GM21367 (cell line): ENCODE measurements at regions not wholly inside any gene's neighbourhood (a gene's known extent, or its start where the extent isn't known, plus 50 kb on each side); places are given as distances from the start of the nearest gene placed in this dataset.

Source experiments
- ATAC-seq: cut with Tn5 transposase; IDR thresholded peaks from one replicate; pipeline ENCODE4 v1.9.1; 2021; ENCODE audit not compliant: unreplicated experiment

DNA sequence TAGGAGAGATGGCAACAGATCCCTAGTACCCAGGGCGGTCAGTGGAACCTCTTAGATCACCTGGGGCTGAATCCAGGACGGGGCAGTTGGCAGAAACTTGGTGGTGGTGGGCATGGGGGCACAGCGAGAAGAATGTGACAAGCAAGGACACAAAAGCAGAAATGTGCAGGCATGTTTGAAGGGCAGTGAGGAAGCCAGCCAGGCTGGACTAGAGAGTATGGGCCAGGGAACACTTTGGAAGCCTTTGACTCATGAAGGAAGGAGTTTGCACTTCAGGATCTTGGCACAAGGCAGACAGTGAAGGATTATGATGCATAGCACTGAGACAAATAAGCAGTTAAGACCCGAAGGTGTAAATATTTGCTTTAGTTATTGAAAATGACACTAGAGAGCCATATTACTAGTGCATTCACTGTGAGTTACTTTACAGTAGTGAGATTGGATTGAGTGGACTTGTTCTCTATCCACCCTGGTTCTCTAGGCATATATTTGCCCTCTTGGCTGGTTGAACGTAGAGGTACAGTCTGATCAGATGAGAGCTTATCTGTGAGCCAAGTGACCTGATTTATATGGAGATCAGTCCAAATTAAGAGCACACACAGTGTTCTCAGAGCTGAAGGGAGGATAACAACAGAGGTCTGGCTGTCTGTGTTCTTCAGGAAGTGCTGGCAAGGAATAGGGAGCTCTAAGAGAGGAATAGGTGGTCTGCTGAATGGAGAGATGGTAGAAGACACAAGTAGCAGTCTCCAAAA, 210.4 kb downstream of the SNX19 start:
- no peak for ATAC-seq

GRCh38 chr11:130706572-130706971, 209.7 kb downstream of the SNX19 start:
- ATAC-seq, result no peak

DNA sequence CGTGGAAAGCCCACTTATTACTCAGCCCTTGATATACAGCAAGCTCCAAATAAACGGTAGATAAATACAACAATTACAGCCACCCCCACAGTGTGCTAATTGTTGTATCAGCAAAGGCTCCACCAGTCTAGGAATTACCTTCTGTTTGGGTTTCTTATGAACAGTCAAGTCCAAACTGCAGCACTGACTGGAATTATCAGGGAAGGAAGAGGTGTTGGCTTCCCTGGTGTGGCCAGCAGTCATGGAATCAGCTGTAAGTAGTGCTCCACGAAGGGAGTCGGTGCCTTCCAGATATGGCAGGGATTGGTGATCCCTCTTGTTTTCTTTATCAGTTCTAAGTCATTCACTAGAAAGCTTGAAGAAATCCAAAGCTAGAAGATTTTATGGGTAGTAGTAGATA, 209.1 kb downstream of the SNX19 start:
- ATAC-seq, result no peak

GRCh38 chr11:130709531-130709930, 206.7 kb downstream of the SNX19 start:
- ATAC-seq, result no peak

DNA sequence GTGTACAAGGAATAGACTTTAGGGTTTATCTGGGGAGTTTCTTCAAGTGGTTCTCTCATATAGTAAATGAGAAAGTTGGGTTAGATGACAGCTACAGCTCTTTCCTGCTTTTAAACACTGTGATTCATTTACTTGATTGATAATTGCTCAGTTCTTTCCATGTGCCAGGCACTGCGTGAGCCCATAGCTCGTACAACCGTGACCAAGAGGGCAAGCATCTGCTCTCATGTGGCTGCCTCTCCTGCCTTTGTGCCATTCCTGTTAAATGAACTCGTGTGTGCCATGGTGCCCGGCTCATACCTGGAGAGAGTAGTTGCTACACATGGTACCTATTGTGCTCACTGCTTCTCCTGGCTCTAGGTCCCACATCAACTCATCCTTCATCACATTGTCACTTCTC, 206.3 kb downstream of the SNX19 start:
- no peak for ATAC-seq

- no peak for ATAC-seq
These were observed 205.7 kb downstream of the SNX19 start for GRCh38 chr11:130710497-130711012.

DNA sequence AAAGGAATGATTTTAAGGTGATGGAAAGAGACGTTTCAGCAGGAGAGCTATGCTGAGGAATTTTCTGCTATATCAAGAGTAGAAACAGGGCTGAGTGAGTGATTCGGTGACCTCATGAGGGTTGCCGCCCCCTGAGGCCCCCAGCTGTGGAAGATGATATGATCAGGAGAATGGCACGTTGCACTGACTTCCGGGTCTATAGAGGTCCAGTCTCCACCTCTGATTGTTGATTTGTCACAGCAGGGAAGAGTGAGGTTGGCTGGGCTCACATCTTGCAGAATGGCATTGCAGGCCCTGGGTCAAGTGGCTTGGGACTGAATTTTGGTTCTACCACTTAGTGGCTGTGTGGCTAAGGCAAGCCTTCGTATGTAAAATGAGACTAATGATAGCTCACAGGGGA, 205.1 kb downstream of the SNX19 start:
- no peak for ATAC-seq

DNA sequence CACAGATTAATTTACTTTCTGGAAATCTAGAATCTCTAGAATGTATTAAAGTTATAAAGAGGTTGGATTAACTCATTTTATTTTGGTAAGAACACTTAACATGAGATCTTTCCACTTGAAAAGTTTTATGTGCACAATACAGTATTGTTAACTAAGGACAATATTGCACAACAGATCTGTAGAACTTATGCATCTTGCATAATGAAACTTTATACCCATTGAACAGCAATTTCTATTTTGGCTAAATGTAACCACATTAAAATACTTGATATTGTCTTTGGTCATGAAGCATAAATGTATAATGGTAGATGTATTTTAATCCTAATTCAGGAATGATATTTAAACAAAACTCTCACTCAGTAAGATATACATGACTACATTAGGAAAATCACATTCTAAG, 203.8 kb downstream of the SNX19 start:
- ATAC-seq, result no peak

DNA sequence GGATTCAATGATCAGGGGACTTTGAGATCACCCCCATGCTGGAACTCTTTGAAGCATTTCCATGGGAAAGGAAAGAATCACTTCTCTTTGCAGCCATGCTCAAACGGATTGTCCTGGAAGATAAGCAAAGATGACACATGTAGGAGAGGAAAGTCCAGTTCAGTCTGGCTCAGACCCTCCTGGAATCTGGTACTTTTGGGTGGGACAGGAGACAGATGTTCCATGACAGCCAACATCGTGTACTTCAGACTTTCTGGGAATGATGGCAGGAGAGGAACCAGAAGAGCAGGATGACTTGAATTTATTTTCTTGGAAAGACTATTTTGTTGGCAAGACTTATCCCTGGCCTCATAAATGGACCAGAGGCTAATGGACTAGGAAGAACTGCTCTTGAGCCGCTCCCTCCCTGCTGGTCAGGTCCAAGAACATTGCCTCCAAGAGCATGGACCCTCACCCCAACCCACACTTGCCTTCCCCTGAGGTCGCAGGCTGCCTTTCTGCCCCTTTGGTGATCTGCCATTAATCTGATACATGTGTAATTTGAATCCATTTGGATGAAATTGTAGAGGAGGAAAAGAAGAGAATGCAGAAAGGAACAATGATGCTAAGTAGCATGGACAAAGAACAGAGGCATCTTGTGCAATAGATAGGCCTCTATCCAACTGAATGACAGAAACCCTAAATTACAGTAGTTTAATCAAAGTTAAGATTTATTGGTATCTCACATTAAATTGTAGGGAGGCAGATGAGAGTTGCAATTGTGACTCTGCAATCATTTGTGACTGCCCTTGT, 201.0 kb downstream of the SNX19 start:
- no peak for ATAC-seq

- ATAC-seq, result no peak
These were observed 200.4 kb downstream of the SNX19 start for GRCh38 chr11:130715877-130716220.

GRCh38 chr11:130718120-130718519, 198.2 kb downstream of the SNX19 start:
- no peak for ATAC-seq

- ATAC-seq, result no peak
These were observed 196.9 kb downstream of the SNX19 start for GRCh38 chr11:130719220-130719915.

GRCh38 chr11:130720232-130721022, 195.9 kb downstream of the SNX19 start:
- no peak for ATAC-seq

DNA sequence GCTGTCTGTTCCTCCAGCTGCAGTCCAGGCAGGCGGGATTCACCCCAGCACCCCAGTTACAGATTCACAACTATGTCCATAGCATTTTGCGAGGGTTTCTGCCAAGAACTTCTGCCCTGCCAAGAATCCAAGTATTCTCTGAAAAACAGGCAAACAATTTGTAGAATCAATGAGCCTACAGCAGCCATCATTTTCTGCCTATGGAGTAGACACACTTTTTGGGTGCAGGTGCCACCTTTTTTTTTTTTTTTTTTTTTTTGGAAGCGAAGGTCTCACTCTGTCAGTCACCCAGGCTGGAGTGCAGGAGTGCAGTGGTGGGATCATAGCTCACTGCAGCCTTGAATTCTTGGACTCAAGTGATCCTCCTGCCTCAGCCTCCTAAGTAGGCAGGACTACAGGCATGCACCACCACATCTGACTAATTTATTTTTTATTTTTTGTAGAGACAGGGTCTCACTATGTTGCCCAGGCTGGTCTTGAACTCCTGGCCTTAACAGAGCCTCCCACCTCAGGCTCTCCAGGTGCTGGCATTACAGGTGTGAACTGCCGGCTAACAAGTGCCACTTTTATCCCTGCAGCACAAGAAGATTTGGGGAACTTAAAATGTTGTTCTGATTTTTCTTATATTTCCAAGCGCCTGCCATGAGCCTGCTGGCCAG, 195.1 kb downstream of the SNX19 start:
- no peak for ATAC-seq

DNA sequence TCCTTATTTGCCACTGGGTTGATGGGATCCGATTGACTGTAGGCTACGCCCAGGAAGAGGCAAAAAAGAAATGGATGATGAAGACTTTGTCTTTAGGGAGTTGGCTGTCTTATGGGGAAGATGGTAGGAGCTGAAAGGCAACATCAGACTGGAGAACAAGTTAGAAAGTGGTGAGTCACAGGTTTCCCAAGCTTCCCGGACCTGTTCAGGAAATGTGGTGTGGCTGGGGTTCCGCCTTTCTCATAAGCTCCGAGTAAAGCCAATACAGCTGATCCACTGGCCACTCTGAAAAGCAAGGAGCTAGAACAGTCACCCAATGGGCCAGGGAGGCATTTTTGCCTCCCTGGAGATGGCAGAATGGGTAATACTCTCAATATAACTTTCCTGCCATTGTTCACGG, 194.5 kb downstream of the SNX19 start:
- ATAC-seq, result no peak

GRCh38 chr11:130722401-130722800, 193.9 kb downstream of the SNX19 start:
- no peak for ATAC-seq

DNA sequence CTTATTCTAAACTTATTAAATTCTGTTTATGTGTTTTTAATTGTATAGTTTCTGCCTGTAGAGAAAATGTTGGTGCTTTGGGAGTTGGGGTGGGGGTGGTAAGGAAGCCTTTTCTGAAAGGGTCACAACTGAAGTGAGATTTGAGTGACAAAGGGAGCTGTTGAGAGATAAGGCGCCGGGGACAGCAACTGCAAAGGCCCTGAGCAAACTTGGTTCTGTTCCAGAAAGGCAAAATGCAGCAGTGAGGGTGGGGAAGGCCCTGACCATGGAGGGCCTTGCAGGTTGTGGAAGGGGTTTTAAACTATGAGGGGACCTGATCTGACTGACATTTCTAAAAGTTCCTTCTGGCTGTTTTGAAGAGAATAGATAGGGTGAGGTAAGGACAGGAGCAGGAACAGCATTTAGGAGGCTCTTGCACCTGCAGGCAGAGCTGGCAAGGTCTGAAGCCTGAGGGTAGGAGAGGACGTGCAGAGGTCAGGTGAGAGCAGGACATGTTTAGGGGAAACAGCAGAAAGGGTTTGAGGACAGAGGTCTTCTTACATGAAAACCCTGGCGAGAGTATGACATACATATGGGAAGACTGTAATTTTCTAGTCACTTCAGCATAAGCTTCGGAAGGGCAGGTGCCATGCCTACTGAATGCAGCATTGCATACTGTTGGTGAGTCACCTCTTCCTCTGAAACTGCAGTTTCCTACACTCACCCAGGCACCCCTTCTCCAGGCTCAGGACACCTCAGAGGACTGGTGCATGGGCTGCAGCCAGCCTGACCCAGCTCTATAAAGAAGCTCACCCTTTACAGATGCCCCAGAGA, 190.7 kb downstream of the SNX19 start:
- no peak for ATAC-seq

DNA sequence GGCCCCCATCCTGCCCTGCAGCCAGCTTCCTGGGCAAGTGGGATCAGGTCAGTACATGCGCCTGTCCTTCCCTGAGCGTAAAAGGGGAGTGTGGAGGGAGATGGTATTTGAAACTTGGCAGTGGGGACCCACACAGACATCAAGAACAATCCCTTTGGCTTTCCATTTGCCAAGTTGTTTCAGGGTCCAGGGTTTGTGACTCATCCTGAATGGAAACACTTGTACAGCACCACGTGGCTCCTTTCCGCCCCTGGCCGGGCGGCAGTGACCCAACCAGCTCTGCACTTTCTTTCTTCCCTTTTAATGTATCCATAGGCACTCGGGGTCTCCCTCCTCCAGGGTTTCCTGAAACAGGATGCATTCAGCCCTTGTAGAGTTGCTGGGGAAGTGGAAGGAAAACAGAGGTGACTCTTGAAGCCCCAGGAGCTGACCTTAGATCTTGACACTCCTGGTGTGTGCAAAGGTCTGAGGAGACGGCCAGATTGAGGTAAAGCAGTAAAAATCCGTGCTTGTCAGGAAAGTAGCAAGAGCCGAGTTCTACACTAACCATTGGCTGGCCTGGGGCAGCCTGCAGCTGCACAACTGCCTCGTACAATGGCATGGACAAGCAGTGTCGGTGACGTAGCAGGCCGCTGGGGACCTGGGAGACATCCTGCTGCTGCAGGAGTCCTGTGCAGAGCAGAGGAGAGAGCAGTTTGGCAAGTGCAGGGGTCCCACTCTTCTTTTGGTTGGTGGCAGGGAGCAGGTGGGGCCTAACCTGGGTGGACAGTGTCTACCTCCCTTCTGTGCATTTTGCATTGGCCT, 189.8 kb downstream of the SNX19 start:
- no peak for ATAC-seq
